ENCODE measurements at regions not wholly inside any gene's neighbourhood (a gene's known extent, or its start where the extent isn't known, plus 50 kb on each side); places are given as distances from the start of the nearest gene placed in this dataset.

GRCh38 chr6:112990971-112991370 is 643.8 kb downstream of the RFPL4B start:
- ATAC-seq (no peak), DNase-seq (ENCODE audit: low spot score) (no peak)
- no peaks in the 10 kb centered on the region for H3K9me2 ChIP-seq (ENCODE audit: insufficient read depth)
- no peaks in the 10 kb centered on the region for H3K36me3 Mint-ChIP-seq (ENCODE audit: low read depth)
- no peak for TF ChIP-seq STAT1 (IDR thresholded peaks at IDR 0.05; ENCODE audit: unreplicated experiment)
- no peak for TF ChIP-seq EZH2phosphoT487 (IDR thresholded peaks at IDR 0.05; ENCODE audit: unreplicated experiment)
- TF ChIP-seq ZNF114 (CRISPR knock-in tag; IDR thresholded peaks at IDR 0.05): no peak
- no peak for TF ChIP-seq CTCF (conservative IDR thresholded peaks at IDR 0.05; ENCODE audit: low read depth in 2 of 2)
- no peak for TF ChIP-seq NANOG (IDR thresholded peaks at IDR 0.05; ENCODE audit: borderline replicate concordance)
- no peak for TF ChIP-seq REST (IDR thresholded peaks at IDR 0.05; ENCODE audit: unreplicated experiment)
- no peak for TF ChIP-seq ZNF331 (CRISPR knock-in tag; IDR thresholded peaks at IDR 0.05; ENCODE audit: low read depth)
- TF ChIP-seq, protein P1, sequence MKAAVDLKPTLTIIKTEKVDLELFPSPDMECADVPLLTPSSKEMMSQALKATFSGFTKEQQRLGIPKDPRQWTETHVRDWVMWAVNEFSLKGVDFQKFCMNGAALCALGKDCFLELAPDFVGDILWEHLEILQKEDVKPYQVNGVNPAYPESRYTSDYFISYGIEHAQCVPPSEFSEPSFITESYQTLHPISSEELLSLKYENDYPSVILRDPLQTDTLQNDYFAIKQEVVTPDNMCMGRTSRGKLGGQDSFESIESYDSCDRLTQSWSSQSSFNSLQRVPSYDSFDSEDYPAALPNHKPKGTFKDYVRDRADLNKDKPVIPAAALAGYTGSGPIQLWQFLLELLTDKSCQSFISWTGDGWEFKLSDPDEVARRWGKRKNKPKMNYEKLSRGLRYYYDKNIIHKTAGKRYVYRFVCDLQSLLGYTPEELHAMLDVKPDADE (IDR thresholded peaks at IDR 0.05): no peak
- TF ChIP-seq, protein P2, sequence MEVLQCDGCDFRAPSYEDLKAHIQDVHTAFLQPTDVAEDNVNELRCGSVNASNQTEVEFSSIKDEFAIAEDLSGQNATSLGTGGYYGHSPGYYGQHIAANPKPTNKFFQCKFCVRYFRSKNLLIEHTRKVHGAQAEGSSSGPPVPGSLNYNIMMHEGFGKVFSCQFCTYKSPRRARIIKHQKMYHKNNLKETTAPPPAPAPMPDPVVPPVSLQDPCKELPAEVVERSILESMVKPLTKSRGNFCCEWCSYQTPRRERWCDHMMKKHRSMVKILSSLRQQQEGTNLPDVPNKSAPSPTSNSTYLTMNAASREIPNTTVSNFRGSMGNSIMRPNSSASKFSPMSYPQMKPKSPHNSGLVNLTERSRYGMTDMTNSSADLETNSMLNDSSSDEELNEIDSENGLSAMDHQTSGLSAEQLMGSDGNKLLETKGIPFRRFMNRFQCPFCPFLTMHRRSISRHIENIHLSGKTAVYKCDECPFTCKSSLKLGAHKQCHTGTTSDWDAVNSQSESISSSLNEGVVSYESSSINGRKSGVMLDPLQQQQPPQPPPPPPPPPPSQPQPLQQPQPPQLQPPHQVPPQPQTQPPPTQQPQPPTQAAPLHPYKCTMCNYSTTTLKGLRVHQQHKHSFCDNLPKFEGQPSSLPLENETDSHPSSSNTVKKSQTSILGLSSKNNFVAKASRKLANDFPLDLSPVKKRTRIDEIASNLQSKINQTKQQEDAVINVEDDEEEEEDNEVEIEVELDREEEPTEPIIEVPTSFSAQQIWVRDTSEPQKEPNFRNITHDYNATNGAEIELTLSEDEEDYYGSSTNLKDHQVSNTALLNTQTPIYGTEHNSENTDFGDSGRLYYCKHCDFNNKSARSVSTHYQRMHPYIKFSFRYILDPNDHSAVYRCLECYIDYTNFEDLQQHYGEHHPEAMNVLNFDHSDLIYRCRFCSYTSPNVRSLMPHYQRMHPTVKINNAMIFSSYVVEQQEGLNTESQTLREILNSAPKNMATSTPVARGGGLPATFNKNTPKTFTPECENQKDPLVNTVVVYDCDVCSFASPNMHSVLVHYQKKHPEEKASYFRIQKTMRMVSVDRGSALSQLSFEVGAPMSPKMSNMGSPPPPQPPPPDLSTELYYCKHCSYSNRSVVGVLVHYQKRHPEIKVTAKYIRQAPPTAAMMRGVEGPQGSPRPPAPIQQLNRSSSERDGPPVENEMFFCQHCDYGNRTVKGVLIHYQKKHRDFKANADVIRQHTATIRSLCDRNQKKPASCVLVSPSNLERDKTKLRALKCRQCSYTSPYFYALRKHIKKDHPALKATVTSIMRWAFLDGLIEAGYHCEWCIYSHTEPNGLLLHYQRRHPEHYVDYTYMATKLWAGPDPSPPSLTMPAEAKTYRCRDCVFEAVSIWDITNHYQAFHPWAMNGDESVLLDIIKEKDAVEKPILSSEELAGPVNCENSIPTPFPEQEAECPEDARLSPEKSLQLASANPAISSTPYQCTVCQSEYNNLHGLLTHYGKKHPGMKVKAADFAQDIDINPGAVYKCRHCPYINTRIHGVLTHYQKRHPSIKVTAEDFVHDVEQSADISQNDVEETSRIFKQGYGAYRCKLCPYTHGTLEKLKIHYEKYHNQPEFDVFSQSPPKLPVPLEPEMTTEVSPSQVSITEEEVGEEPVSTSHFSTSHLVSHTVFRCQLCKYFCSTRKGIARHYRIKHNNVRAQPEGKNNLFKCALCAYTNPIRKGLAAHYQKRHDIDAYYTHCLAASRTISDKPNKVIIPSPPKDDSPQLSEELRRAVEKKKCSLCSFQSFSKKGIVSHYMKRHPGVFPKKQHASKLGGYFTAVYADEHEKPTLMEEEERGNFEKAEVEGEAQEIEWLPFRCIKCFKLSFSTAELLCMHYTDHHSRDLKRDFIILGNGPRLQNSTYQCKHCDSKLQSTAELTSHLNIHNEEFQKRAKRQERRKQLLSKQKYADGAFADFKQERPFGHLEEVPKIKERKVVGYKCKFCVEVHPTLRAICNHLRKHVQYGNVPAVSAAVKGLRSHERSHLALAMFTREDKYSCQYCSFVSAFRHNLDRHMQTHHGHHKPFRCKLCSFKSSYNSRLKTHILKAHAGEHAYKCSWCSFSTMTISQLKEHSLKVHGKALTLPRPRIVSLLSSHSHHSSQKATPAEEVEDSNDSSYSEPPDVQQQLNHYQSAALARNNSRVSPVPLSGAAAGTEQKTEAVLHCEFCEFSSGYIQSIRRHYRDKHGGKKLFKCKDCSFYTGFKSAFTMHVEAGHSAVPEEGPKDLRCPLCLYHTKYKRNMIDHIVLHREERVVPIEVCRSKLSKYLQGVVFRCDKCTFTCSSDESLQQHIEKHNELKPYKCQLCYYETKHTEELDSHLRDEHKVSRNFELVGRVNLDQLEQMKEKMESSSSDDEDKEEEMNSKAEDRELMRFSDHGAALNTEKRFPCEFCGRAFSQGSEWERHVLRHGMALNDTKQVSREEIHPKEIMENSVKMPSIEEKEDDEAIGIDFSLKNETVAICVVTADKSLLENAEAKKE (CRISPR knock-in tag; IDR thresholded peaks at IDR 0.05): no peak
- no peak for TF ChIP-seq CREB1 (CRISPR knock-in tag; IDR thresholded peaks at IDR 0.05; ENCODE audit: low read depth)
- TF ChIP-seq POLR2AphosphoS5 (IDR thresholded peaks at IDR 0.05; ENCODE audit: low read depth): no peak
- TF ChIP-seq JUNB (IDR thresholded peaks at IDR 0.05; ENCODE audit: unreplicated experiment): no peak
- no peak for TF ChIP-seq EZH2 (IDR thresholded peaks at IDR 0.05; ENCODE audit: low read depth, unreplicated experiment)
- H3K27ac ChIP-seq (ENCODE audit: low read depth): no peak overlapping the region
- no peaks in the 10 kb centered on the region for H3F3A ChIP-seq (replicated peaks; ENCODE audit: low read depth)
- H3K4me3 Mint-ChIP-seq: no peak overlapping the region
- no peaks in the 10 kb centered on the region for H3K27me3 ChIP-seq (ENCODE audit: insufficient read depth)
- H4K20me1 ChIP-seq (replicated peaks; ENCODE audit: insufficient read depth): no peaks in the 10 kb centered on the region
- no peaks in the 10 kb centered on the region for H3K36me3 ChIP-seq (ENCODE audit: insufficient read depth)
- H3K9me3 Mint-ChIP-seq: no peaks in the 10 kb centered on the region
- H3K4me1 Mint-ChIP-seq: no peaks in the 10 kb centered on the region
- no peak overlapping the region for H2AFZ ChIP-seq
- no peaks in the 10 kb centered on the region for H3K79me2 ChIP-seq (replicated peaks; ENCODE audit: insufficient read depth)
- H3K4me2 ChIP-seq: no peak overlapping the region
- H3K27me3 Mint-ChIP-seq (ENCODE audit: insufficient read depth, low read depth, poor library complexity): no peaks in the 10 kb centered on the region
- no peaks in the 10 kb centered on the region for H3K4me1 ChIP-seq (ENCODE audit: insufficient read depth)
- H3K27ac Mint-ChIP-seq: no peak overlapping the region
- H3K4me3 ChIP-seq: no peak overlapping the region
